ENCODE measurements at regions not wholly inside any gene's neighbourhood (a gene's known extent, or its start where the extent isn't known, plus 50 kb on each side); places are given as distances from the start of the nearest gene placed in this dataset.

GRCh38 chr1:70888722-70889121 lies 158.9 kb downstream of the PTGER3 start:
- DNase-seq (ENCODE audit: low read depth in 2 of 2, low spot score in 1 of 2) = no peak

GRCh38 chr1:70890408-70890807 lies 157.2 kb downstream of the PTGER3 start:
- DNase-seq (ENCODE audit: low read depth in 2 of 2, low spot score in 1 of 2) = no peak

- DNase-seq (ENCODE audit: low read depth in 2 of 2, low spot score in 1 of 2) = no peak
These were observed 156.4 kb downstream of the PTGER3 start for GRCh38 chr1:70891051-70891843.

- DNase-seq (ENCODE audit: low read depth in 2 of 2, low spot score in 1 of 2) = no peak
These were observed 155.5 kb downstream of the PTGER3 start for GRCh38 chr1:70892140-70892539.

- no peak for DNase-seq (ENCODE audit: low read depth in 2 of 2, low spot score in 1 of 2)
These were observed 154.7 kb downstream of the PTGER3 start for GRCh38 chr1:70892930-70893329.

GRCh38 chr1:70893381-70893780 lies 154.2 kb downstream of the PTGER3 start:
- DNase-seq (ENCODE audit: low read depth in 2 of 2, low spot score in 1 of 2) = no peak

DNA sequence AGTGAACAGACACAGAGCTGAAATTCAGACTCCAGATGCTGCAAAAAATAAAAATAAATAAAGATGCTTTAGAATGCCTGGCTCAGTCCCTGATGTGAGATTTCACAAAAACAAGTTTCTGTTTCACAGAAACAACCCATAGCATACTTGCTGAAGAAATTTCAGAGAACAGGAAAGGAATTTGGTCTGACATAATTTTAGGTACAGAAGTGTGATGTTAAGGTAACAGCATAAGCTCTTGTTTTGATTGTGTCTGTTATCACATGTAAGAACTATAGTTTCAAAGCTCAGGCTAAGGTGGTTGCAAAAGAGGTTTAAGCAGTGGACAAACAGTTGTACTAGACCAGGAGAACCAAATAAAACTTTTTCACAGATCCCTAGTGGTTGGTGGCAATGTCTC lies 152.1 kb downstream of the PTGER3 start:
- no peak for DNase-seq (ENCODE audit: low read depth in 2 of 2, low spot score in 1 of 2)

DNA sequence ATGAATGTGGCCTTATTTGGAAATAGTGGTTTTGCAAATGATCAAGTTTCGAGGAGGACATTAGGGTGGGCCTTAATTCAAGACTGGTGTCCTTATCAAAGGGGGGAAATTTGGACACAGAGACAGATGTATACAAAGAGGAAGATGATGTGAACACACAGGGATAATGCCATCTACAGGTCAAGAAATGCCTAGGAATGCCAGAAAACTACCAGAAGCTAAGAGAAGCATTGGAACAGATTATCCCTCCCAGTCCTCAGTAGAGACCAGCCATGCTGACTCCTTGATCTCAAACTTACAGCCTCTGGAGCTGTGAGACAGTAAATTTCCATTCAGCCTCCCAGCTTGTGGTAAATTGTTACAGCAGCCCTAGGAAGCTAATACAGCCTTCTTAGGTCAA lies 151.4 kb downstream of the PTGER3 start:
- no peak for DNase-seq (ENCODE audit: low read depth in 2 of 2, low spot score in 1 of 2)

- DNase-seq (ENCODE audit: low read depth in 2 of 2, low spot score in 1 of 2) = no peak
These were observed 150.3 kb downstream of the PTGER3 start for GRCh38 chr1:70897273-70897672.

GRCh38 chr1:70899735-70900134 lies 147.9 kb downstream of the PTGER3 start:
- DNase-seq (ENCODE audit: low read depth in 2 of 2, low spot score in 1 of 2) = no peak

DNA sequence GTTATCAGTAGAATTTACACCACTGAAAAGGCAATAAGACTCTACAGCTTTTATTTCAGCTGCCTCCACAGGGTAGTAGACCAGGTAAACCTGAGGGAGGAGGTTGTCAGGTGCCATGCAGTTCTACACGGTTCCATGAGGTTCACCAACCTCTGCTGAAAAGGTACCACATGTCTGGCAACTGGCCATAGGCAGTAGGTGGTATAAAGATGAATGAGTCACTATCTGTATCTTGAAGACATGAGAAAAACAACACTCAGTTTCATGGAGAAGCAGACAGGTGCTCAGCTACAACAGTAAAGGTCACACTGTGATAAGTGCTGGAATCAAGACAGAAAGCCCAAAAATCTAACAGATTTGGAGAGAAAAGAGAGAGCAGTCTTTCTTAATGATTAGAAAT lies 145.4 kb downstream of the PTGER3 start:
- no peak for DNase-seq (ENCODE audit: low read depth in 2 of 2, low spot score in 1 of 2)

DNA sequence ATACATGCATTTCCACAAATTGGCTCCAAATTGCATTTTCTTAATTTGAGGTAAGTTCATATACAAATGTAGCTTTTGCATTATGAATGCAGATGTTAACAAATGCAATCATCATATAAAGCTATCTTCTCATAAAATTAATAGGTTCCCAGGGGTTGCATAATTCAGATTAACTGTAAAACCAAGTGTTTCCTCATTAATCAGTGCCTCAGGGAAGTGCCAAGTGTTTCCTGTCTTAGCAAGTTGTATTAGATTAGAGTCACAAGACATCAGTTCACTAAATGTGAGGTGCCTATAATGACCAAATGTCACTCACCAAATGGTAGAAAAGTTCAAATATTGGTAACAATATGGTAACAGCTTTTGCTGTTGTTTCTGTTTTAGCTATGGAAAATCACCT lies 140.8 kb downstream of the PTGER3 start:
- DNase-seq (ENCODE audit: low read depth in 2 of 2, low spot score in 1 of 2) = no peak

- DNase-seq (ENCODE audit: low read depth in 2 of 2, low spot score in 1 of 2) = no peak
These were observed 139.9 kb downstream of the PTGER3 start for GRCh38 chr1:70907563-70908310.

GRCh38 chr1:70909262-70909822 lies 138.3 kb downstream of the PTGER3 start:
- no peak for DNase-seq (ENCODE audit: low read depth in 2 of 2, low spot score in 1 of 2)

DNA sequence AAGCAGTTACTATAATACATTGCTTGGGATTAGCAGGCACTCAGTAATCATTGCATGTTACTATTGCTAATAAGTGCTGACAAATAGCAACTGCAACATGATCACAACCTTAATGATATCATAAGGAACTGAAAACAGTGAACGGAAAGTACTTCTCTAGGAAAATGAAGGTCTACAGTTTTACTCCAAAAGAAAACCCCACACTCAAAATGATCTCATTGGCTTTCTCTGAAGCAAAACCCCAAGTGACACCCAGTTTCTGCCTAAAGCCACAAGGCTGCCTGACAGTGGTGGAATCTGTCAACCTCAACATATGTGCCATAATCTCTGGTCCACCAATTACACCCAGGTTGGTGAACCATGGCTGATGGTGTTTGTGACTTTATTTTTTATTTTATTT lies 137.6 kb downstream of the PTGER3 start:
- DNase-seq (ENCODE audit: low read depth in 2 of 2, low spot score in 1 of 2) = no peak

DNA sequence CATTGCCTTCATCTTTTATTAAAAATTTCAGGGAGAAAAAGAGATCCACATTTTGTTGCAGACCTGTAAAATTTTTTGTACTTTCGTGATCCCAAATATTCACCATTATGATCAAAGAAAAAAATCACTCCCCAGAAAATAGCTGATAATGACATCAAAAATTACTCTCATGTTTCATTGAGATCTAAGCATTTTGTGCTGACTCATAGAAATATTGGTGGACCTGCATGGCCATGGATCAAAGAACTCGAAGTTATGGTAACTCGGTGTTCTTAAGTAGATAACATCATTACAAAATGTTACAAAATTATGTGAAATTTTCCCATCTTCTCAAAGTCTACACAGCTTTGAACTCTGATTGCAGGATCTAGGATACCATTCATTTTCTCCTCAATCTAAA lies 135.8 kb downstream of the PTGER3 start:
- no peak for DNase-seq (ENCODE audit: low read depth in 2 of 2, low spot score in 1 of 2)

- DNase-seq (ENCODE audit: low read depth in 2 of 2, low spot score in 1 of 2) = no peak
These were observed 133.4 kb downstream of the PTGER3 start for GRCh38 chr1:70914224-70914623.

- DNase-seq (ENCODE audit: low read depth in 2 of 2, low spot score in 1 of 2) = no peak
These were observed 132.2 kb downstream of the PTGER3 start for GRCh38 chr1:70915258-70916033.

- DNase-seq (ENCODE audit: low read depth in 2 of 2, low spot score in 1 of 2) = no peak
These were observed 131.6 kb downstream of the PTGER3 start for GRCh38 chr1:70916034-70916427.

GRCh38 chr1:70919706-70920323 lies 127.8 kb downstream of the PTGER3 start:
- no peak for DNase-seq (ENCODE audit: low read depth in 2 of 2, low spot score in 1 of 2)

Measured in stimulated activated CD8-positive, alpha-beta memory T cell treated with anti-CD3 and anti-CD28 coated beads, Interleukin-4, amount 100 ng/mL, for 4 hours (primary cell).